Loucy (cell line): ENCODE measurements at regions not wholly inside any gene's neighbourhood (a gene's known extent, or its start where the extent isn't known, plus 50 kb on each side); places are given as distances from the start of the nearest gene placed in this dataset.

Source experiments
- H2AFZ ChIP-seq: fragments of 200-600 bp; sonication (generic); 2 replicates; pipeline ENCODE4 v1.6.0; 2016; ENCODE audit warnings: antibody characterized with exemption, mild to moderate bottlenecking, low read length, moderate library complexity
- H3F3A ChIP-seq: fragments of 200-600 bp; 2 replicates; pipeline ENCODE4 v1.6.0; 2016; ENCODE audit warnings: antibody characterized with exemption, low read depth, mild to moderate bottlenecking
- H3K27me3 ChIP-seq: fragments of 200-600 bp; sonication (generic); 2 replicates; pipeline ENCODE4 v1.6.1; 2014; ENCODE audit warnings: low read length, mild to moderate bottlenecking; ENCODE audit not compliant: insufficient read depth, poor library complexity, severe bottlenecking
- H3K36me3 ChIP-seq: fragments of 200-600 bp; sonication (generic); 2 replicates; pipeline ENCODE4 v1.6.1; 2016; ENCODE audit warnings: low read length; ENCODE audit not compliant: insufficient read depth
- H3K4me1 ChIP-seq: fragments of 200-600 bp; sonication (generic); 2 replicates; pipeline ENCODE4 v1.5.1; 2014; ENCODE audit warnings: low read length, mild to moderate bottlenecking; ENCODE audit not compliant: insufficient read depth, poor library complexity, severe bottlenecking
- H3K4me2 ChIP-seq: fragments of 200-600 bp; sonication (generic); 2 replicates; pipeline ENCODE4 v1.6.0; 2014; ENCODE audit warnings: antibody characterized with exemption, low read length, low read depth, mild to moderate bottlenecking; ENCODE audit not compliant: poor library complexity, severe bottlenecking
- H3K4me3 ChIP-seq: fragments of 200-600 bp; sonication (generic); 2 replicates; pipeline ENCODE4 v1.5.1; 2014; ENCODE audit warnings: low read length, mild to moderate bottlenecking, mixed read lengths; ENCODE audit not compliant: poor library complexity, severe bottlenecking
- H3K79me2 ChIP-seq: fragments of 200-600 bp; sonication (generic); 2 replicates; pipeline ENCODE4 v1.6.1; 2014; ENCODE audit warnings: low read length; ENCODE audit not compliant: insufficient read depth
- H3K9ac ChIP-seq: fragments of 200-600 bp; sonication (generic); 2 replicates; pipeline ENCODE4 v1.6.0; 2014; ENCODE audit warnings: mild to moderate bottlenecking, low read depth, low read length, moderate library complexity; ENCODE audit not compliant: poor library complexity, severe bottlenecking
- H3K9me2 ChIP-seq: fragments of 200-600 bp; sonication (generic); replicated peaks from 2 replicates; pipeline ENCODE4 v1.6.1; 2016; ENCODE audit warnings: low read depth, low read length, mixed read lengths
- H3K9me3 ChIP-seq: fragments of 200-600 bp; sonication (generic); 2 replicates; pipeline ENCODE4 v1.6.1; 2014; ENCODE audit warnings: mild to moderate bottlenecking, antibody characterized with exemption, low read length, low read depth; ENCODE audit not compliant: insufficient read depth
- H4K20me1 ChIP-seq: fragments of 200-600 bp; sonication (generic); 2 replicates; pipeline ENCODE4 v1.6.0; 2014; ENCODE audit warnings: antibody characterized with exemption, low read length, mild to moderate bottlenecking; ENCODE audit not compliant: insufficient read depth, poor library complexity, severe bottlenecking
- EZH2phosphoT487 ChIP-seq: fragments of 200-600 bp; IDR thresholded peaks from 2 replicates; pipeline ENCODE4 v1.6.1; 2018; ENCODE audit warnings: antibody characterized with exemption, mild to moderate bottlenecking, moderate library complexity, borderline replicate concordance
- TF ChIP-seq, protein P1 (sequence below): fragments of 200-600 bp; sonication (generic); conservative IDR thresholded peaks from 2 replicates; pipeline ENCODE4 v1.5.1; 2014; ENCODE audit warnings: mild to moderate bottlenecking, antibody characterized with exemption, low read length

GRCh38 chr1:37153116-37154100, 119.1 kb upstream of the GRIK3 start:
- Histone ChIP-seq H3K79me2 (no peaks in the 10 kb centered on the region), H3K27me3 (no peaks in the 10 kb centered on the region), H3K4me1 (no peaks in the 10 kb centered on the region), H3K9me2 (no peaks in the 10 kb centered on the region), H3K4me3 (no peak overlapping the region), H3K36me3 (no peaks in the 10 kb centered on the region), H3K9me3 (no peaks in the 10 kb centered on the region), H2AFZ (no peak overlapping the region), H3K9ac (no peak overlapping the region), H3K4me2 (no peak overlapping the region), H3F3A (no peaks in the 10 kb centered on the region), H4K20me1 (no peaks in the 10 kb centered on the region)
- no peak for TF ChIP-seq EZH2phosphoT487
- TF ChIP-seq, protein P1, sequence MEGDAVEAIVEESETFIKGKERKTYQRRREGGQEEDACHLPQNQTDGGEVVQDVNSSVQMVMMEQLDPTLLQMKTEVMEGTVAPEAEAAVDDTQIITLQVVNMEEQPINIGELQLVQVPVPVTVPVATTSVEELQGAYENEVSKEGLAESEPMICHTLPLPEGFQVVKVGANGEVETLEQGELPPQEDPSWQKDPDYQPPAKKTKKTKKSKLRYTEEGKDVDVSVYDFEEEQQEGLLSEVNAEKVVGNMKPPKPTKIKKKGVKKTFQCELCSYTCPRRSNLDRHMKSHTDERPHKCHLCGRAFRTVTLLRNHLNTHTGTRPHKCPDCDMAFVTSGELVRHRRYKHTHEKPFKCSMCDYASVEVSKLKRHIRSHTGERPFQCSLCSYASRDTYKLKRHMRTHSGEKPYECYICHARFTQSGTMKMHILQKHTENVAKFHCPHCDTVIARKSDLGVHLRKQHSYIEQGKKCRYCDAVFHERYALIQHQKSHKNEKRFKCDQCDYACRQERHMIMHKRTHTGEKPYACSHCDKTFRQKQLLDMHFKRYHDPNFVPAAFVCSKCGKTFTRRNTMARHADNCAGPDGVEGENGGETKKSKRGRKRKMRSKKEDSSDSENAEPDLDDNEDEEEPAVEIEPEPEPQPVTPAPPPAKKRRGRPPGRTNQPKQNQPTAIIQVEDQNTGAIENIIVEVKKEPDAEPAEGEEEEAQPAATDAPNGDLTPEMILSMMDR, result no peak

DNA sequence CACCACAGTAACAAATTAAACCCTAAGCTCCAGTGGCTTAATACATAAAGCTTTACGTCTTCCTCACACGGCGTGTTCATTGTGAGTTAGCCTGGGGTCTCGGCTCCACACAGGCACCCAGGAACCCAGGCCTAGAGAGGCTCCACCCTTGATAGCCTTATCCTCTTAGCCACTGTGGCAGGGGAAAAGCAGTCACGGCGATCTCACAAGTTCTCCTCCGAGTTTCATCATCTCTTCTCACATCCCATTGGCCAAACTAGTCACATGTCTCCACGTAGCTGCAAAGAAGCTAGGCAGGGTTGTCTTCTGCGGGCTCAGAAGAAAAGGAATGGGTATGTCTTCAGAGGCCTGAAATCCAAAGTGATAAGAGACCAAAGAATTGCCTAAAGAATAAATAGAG, 122.3 kb upstream of the GRIK3 start:
- TF ChIP-seq, protein P1, result no peak
- TF ChIP-seq EZH2phosphoT487, result no peak

GRCh38 chr1:37157634-37158033, 123.3 kb upstream of the GRIK3 start:
- no peaks in the 10 kb centered on the region for H3K4me1 ChIP-seq
- H3F3A ChIP-seq, result no peaks in the 10 kb centered on the region
- H3K9me2 ChIP-seq, result no peaks in the 10 kb centered on the region
- H3K9me3 ChIP-seq, result peaks cover 6% of the 10 kb centered on the region; the same call in 1 of the 2 replicates
- H3K27me3 ChIP-seq, result no peaks in the 10 kb centered on the region
- H2AFZ ChIP-seq, result no peak overlapping the region
- H3K4me2 ChIP-seq, result no peak overlapping the region
- H3K36me3 ChIP-seq, result no peaks in the 10 kb centered on the region
- no peaks in the 10 kb centered on the region for H3K79me2 ChIP-seq
- H4K20me1 ChIP-seq, result no peaks in the 10 kb centered on the region
- H3K4me3 ChIP-seq, result no peak overlapping the region
- TF ChIP-seq, protein P1, result no peak
- TF ChIP-seq EZH2phosphoT487, result no peak
- no peak overlapping the region for H3K9ac ChIP-seq

More for the DNA sequence above, 122.3 kb upstream of the GRIK3 start:
- Histone ChIP-seq H3K36me3 (no peaks in the 10 kb centered on the region), H3K9me2 (no peaks in the 10 kb centered on the region), H3K79me2 (no peaks in the 10 kb centered on the region), H2AFZ (no peak overlapping the region), H3F3A (no peaks in the 10 kb centered on the region), H3K27me3 (no peaks in the 10 kb centered on the region), H3K9me3 (no peaks in the 10 kb centered on the region; the same call in 1 of the 2 replicates), H3K4me1 (no peaks in the 10 kb centered on the region), H3K4me3 (no peak overlapping the region), H3K4me2 (no peak overlapping the region), H4K20me1 (no peaks in the 10 kb centered on the region), H3K9ac (no peak overlapping the region)
